B cell (primary cell): ENCODE measurements at regions not wholly inside any gene's neighbourhood (a gene's known extent, or its start where the extent isn't known, plus 50 kb on each side); places are given as distances from the start of the nearest gene placed in this dataset.
"Not testable (repeated sequence)": the region's sequence is repeated elsewhere in the genome, so short reads cannot be mapped to it uniquely, and the experiment has no call there.

Experiments
- ATAC-seq: fragments of 200-7000 bp; cut with Tn5 transposase; one replicate; pipeline ENCODE4 v1.10.0; 2021; ENCODE audit warnings: low read depth, mild to moderate bottlenecking, moderate number of reproducible peaks, moderate library complexity
- CTCF ChIA-PET: fragments of 350-600 bp; sonication (Branson Sonifier 250); formaldehyde crosslinking; loops from one replicate; lab custom pipeline; 2021; ENCODE audit warnings: antibody characterized with exemption, inconsistent platforms; lab: Charles Lee
- POLR2A ChIA-PET: fragments of 350-600 bp; sonication (Branson Sonifier 250); formaldehyde crosslinking; loops from one replicate; lab custom pipeline; 2021; ENCODE audit warnings: antibody characterized with exemption; lab: Charles Lee
- DNase-seq: peaks from one replicate; pipeline ENCODE4 v3.0.0; 2013
- H2AFZ ChIP-seq: 2 replicates; pipeline ENCODE4 v1.6.1; 2012; ENCODE audit warnings: mild to moderate bottlenecking, low read depth, low read length; ENCODE audit not compliant: insufficient read depth, poor library complexity, severe bottlenecking
- H3K27ac ChIP-seq, 2 donors: 1 replicate in 1 of 2; 2 replicates in 1 of 2; pipeline ENCODE4 v1.5.1; 2012 to 2013; ENCODE audit warnings: low read length in 2 of 2, mild to moderate bottlenecking in 2 of 2, moderate library complexity in 1 of 2
- H3K27me3 ChIP-seq, 4 experiments: fragments of 200-600 bp in 1 of 4; sonication (generic) in 1 of 4; replicated peaks in 1 of 4; 1 replicate in 2 of 4; 2 replicates in 2 of 4; pipeline versions ENCODE4 v1.6.1 to v1.7.0; 2013 to 2016; ENCODE audit warnings: low read length in 3 of 4, mild to moderate bottlenecking in 2 of 4, mixed read lengths in 1 of 4, moderate library complexity in 1 of 4; ENCODE audit not compliant: insufficient read depth in 4 of 4, control insufficient read depth in 3 of 4; ENCODE audit errors: control extremely low read depth in 1 of 4
- H3K36me3 ChIP-seq, 2 experiments: replicated peaks in 1 of 2; 1 replicate in 1 of 2; 2 replicates in 1 of 2; pipeline versions ENCODE4 v1.6.1 to v1.7.1; 2013; ENCODE audit warnings: low read length in 1 of 2; ENCODE audit not compliant: insufficient read depth in 2 of 2, control insufficient read depth in 1 of 2; ENCODE audit errors: control extremely low read depth in 1 of 2, extremely low read depth in 1 of 2
- H3K4me1 ChIP-seq, 2 donors: fragments of 200-600 bp in 1 of 2; sonication (generic) in 1 of 2; 1 replicate in 1 of 2; 2 replicates in 1 of 2; pipeline versions ENCODE4 v1.5.1 to v1.6.1; 2013 to 2017; ENCODE audit warnings: low read length in 2 of 2; ENCODE audit not compliant: control insufficient read depth in 2 of 2, insufficient read depth in 2 of 2
- H3K4me2 ChIP-seq: replicated peaks from 2 replicates; pipeline ENCODE3; 2012; ENCODE audit warnings: mild to moderate bottlenecking, low read depth, low read length; ENCODE audit not compliant: poor library complexity, severe bottlenecking
- H3K4me3 ChIP-seq, 5 experiments: fragments of 200-600 bp in 1 of 5; sonication (generic) in 1 of 5; 1 replicate in 3 of 5; 2 replicates in 2 of 5; pipeline versions ENCODE4 v1.5.1 to v1.7.0; 2011 to 2016; ENCODE audit warnings: low read length in 4 of 5, mild to moderate bottlenecking in 4 of 5, low read depth in 2 of 5, control low read depth in 1 of 5, moderate library complexity in 1 of 5; ENCODE audit not compliant: insufficient read depth in 1 of 5; ENCODE audit errors: control extremely low read depth in 1 of 5, extremely low read depth in 1 of 5
- H3K79me2 ChIP-seq: fragments of 200-600 bp; sonication (generic); one replicate; pipeline ENCODE4 v1.6.0; 2016; ENCODE audit warnings: low read length; ENCODE audit not compliant: control insufficient read depth, insufficient read depth
- H3K9ac ChIP-seq: fragments of 200-600 bp; sonication (generic); 2 replicates; pipeline ENCODE4 v1.6.1; 2017; ENCODE audit warnings: mild to moderate bottlenecking, low read length, moderate library complexity
- H3K9me3 ChIP-seq, 3 donors: one replicate each; pipeline versions ENCODE4 v1.6.1 to v1.7.1; 2013; ENCODE audit warnings: low read length in 2 of 3; ENCODE audit not compliant: control insufficient read depth in 2 of 3, insufficient read depth in 1 of 3; ENCODE audit errors: control extremely low read depth in 1 of 3
- H4K20me1 ChIP-seq: 2 replicates; pipeline ENCODE4 v1.6.0; 2012; ENCODE audit warnings: mild to moderate bottlenecking, low read length; ENCODE audit not compliant: insufficient read depth, control insufficient read depth, poor library complexity, severe bottlenecking
- H3K27ac Mint-ChIP-seq: one replicate; pipeline ENCODE4 v1.8.0; 2021; ENCODE audit warnings: mixed read lengths
- H3K27me3 Mint-ChIP-seq: one replicate; pipeline ENCODE4 v1.8.0; 2021; ENCODE audit warnings: mixed read lengths
- H3K4me1 Mint-ChIP-seq: one replicate; pipeline ENCODE4 v1.8.0; 2021; ENCODE audit warnings: mixed read lengths
- H3K4me3 Mint-ChIP-seq: one replicate; pipeline ENCODE4 v1.8.0; 2021; ENCODE audit warnings: mixed read lengths
- H3K9me3 Mint-ChIP-seq: one replicate; pipeline ENCODE4 v1.8.0; 2022; ENCODE audit warnings: mixed read lengths; ENCODE audit not compliant: insufficient read depth
- EZH2 ChIP-seq: IDR thresholded peaks from 2 replicates; pipeline ENCODE4 v1.6.1; 2012; ENCODE audit warnings: borderline replicate concordance, low read depth, mild to moderate bottlenecking, moderate library complexity, low read length; ENCODE audit not compliant: insufficient read depth, poor library complexity, severe bottlenecking
- WGBS: methylation state at CpG from one replicate; pipeline ENCODE4 v1.1.5; 2013; ENCODE audit warnings: missing lambda C conversion rate; ENCODE audit not compliant: insufficient coverage; 5-methylcytosine and 5-hydroxymethylcytosine counted together
- intact Hi-C: fragments of 100-400 bp; cut with micrococcal nuclease; formaldehyde crosslinking; loops from one replicate; pipeline ENCODE4 v1.10.0; 2022
- TF ChIP-seq, protein P1 (sequence below): fragments of 200-600 bp; IDR thresholded peaks from one replicate; pipeline ENCODE4 v1.8.0; 2022; ENCODE audit warnings: antibody characterized with exemption, mild to moderate bottlenecking

DNA sequence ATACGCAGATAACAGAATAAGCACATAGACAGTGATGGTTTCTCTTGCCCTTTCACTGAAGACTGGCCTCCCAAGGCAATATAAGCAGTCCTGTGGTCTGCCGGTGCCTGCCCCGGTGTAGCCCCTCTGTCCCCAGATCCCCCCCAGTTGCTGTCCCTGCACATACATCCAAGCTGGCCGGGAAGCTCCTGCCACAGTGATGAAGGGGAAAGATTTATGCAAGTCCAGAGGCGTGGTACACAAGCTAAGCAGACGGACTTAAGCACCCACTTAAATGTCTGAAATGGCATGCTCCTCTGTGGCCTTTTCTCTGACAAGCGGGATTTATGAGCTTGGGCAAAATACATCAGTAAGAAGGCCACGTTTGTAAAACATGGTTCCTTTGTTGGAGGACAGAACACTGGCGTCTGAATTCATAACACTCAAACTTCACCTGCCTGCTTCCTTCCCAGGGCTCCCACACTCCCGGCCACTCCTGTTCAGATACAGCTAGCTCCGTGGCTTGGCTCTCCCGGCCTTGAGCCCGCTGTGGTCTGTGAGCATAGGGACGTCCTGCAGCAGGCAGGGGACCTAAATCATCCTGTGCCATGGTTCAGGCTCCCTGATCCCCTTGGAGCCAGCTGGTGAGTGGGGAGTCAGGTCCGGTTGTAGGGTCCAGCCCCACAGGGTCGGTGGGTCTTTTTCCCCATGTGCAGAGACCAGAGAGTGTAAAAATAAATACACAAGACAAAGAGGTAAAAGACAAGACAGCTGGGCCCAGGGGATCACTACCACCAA is 61.7 kb upstream of the PPP2R2D start:
- no peaks in the 10 kb centered on the region for H3K4me1 ChIP-seq
- H3K4me2 ChIP-seq: no peak overlapping the region
- no peaks in the 10 kb centered on the region for H4K20me1 ChIP-seq
- H3K36me3 ChIP-seq: no peaks in the 10 kb centered on the region
- peaks cover 0 to 23% (median 2%) of the 10 kb centered on the region in 3 donors for H3K9me3 ChIP-seq
- H3K4me3 ChIP-seq: no peak overlapping the region
- H3K27ac ChIP-seq: no peak overlapping the region
- H3K27me3 Mint-ChIP-seq: no peaks in the 10 kb centered on the region
- DNase-seq (no peak), ATAC-seq (no peak)
- H3K27me3 ChIP-seq: no peaks in the 10 kb centered on the region
- no peaks in the 10 kb centered on the region for H3K79me2 ChIP-seq
- intact Hi-C loops: no loop called here
- ChIA-PET POLR2A (no interaction called here), CTCF (no interaction called here)
- no peak overlapping the region for H2AFZ ChIP-seq
- H3K27ac Mint-ChIP-seq: no peak overlapping the region
- no peak for TF ChIP-seq EZH2
- TF ChIP-seq, protein P1, sequence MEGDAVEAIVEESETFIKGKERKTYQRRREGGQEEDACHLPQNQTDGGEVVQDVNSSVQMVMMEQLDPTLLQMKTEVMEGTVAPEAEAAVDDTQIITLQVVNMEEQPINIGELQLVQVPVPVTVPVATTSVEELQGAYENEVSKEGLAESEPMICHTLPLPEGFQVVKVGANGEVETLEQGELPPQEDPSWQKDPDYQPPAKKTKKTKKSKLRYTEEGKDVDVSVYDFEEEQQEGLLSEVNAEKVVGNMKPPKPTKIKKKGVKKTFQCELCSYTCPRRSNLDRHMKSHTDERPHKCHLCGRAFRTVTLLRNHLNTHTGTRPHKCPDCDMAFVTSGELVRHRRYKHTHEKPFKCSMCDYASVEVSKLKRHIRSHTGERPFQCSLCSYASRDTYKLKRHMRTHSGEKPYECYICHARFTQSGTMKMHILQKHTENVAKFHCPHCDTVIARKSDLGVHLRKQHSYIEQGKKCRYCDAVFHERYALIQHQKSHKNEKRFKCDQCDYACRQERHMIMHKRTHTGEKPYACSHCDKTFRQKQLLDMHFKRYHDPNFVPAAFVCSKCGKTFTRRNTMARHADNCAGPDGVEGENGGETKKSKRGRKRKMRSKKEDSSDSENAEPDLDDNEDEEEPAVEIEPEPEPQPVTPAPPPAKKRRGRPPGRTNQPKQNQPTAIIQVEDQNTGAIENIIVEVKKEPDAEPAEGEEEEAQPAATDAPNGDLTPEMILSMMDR: no peak
- peaks cover 2% of the 10 kb centered on the region for H3K9me3 Mint-ChIP-seq
- H3K4me3 Mint-ChIP-seq: no peak overlapping the region
- 85% methylated on average over 10 of the region's 16 CpGs for WGBS
- H3K9ac ChIP-seq: no peak overlapping the region
- no peaks in the 10 kb centered on the region for H3K4me1 Mint-ChIP-seq

DNA sequence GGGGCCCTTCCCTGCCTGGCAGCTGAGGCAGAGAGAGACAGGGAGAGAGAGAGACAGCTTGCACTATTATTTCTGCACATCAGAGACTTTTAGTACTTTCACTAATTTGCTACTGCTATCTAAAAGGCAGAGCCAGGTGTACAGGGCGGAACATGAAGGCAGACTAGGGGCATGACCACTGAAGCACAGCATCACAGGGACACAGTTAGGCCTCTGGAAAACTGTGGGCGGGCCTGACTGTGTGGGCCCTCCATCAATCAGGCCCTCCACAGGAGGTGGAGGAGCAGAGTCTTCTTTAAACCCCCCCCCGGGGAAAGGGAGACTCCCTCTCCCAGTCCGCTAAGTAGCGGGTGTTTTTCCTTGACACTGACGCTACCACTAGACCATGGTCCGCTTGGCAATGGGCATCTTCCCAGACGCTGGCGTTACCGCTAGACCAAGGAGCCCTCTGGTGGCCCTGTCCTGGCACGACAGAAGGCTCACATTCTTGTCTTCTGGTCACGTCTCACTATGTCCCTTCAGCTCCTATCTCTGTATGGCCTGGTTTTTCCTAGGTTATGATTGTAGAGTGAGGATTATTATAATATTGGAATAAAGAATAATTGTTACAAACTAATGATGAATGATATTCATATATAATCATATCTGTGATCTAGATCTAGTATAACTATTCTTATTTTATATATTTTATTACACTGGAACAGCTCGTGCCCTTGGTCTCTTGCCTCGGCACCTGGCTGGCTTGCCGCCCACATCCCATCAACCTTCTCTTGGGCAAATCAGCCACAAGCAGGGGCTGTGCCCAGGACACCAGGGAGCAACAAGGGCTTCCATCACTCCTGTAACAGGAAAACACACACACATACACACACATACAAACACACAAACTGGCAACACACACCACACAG is 60.7 kb upstream of the PPP2R2D start:
- intact Hi-C loops, POLR2A ChIA-PET: not testable (repeated sequence)

More for the DNA sequence above, 60.7 kb upstream of the PPP2R2D start:
- H3K4me3 Mint-ChIP-seq, H4K20me1 ChIP-seq, H3K27me3 Mint-ChIP-seq, H3K9me3 Mint-ChIP-seq, ATAC-seq, H2AFZ ChIP-seq, H3K27me3 ChIP-seq, CTCF ChIA-PET, H3K4me2 ChIP-seq, H3K4me1 ChIP-seq, H3K4me3 ChIP-seq, H3K36me3 ChIP-seq, H3K79me2 ChIP-seq, H3K27ac ChIP-seq, H3K9ac ChIP-seq, DNase-seq, H3K4me1 Mint-ChIP-seq, H3K27ac Mint-ChIP-seq: not testable (repeated sequence)
- peaks cover 0 to 15% (median 0%) of the 10 kb centered on the region in 3 donors for H3K9me3 ChIP-seq
- 90% methylated on average over 5 of the region's 15 CpGs for WGBS
